Duodenal mucosa (tissue), 2 donors: ENCODE measurements at regions not wholly inside any gene's neighbourhood (a gene's known extent, or its start where the extent isn't known, plus 50 kb on each side); places are given as distances from the start of the nearest gene placed in this dataset.

ENCODE experiments used
- H3K27ac ChIP-seq: one replicate; pipeline ENCODE4 v1.7.0; 2013; ENCODE audit warnings: low read depth, low read length
- H3K27me3 ChIP-seq, 2 donors: one replicate each; pipeline ENCODE4 v1.7.0; 2013; ENCODE audit warnings: low read length in 2 of 2, control low read depth in 1 of 2; ENCODE audit not compliant: insufficient read depth in 2 of 2, control insufficient read depth in 1 of 2
- H3K36me3 ChIP-seq, 2 donors: one replicate each; pipeline ENCODE4 v1.7.0; 2013; ENCODE audit warnings: low read length in 2 of 2, control low read depth in 1 of 2; ENCODE audit not compliant: insufficient read depth in 2 of 2, control insufficient read depth in 1 of 2
- H3K4me1 ChIP-seq, 2 donors: one replicate each; pipeline ENCODE4 v1.7.0; 2013; ENCODE audit warnings: low read length in 2 of 2, control low read depth in 1 of 2; ENCODE audit not compliant: insufficient read depth in 2 of 2, control insufficient read depth in 1 of 2
- H3K4me3 ChIP-seq, 2 donors: one replicate each; pipeline ENCODE4 v1.7.0; 2013; ENCODE audit warnings: low read length in 2 of 2, low read depth in 1 of 2
- H3K9ac ChIP-seq, 2 donors: one replicate each; pipeline ENCODE4 v1.7.0; 2013; ENCODE audit warnings: low read length in 2 of 2, low read depth in 1 of 2
- H3K9me3 ChIP-seq, 2 donors: one replicate each; pipeline ENCODE4 v1.7.0; 2013; ENCODE audit warnings: low read length in 2 of 2, control low read depth in 1 of 2; ENCODE audit not compliant: control insufficient read depth in 1 of 2

DNA sequence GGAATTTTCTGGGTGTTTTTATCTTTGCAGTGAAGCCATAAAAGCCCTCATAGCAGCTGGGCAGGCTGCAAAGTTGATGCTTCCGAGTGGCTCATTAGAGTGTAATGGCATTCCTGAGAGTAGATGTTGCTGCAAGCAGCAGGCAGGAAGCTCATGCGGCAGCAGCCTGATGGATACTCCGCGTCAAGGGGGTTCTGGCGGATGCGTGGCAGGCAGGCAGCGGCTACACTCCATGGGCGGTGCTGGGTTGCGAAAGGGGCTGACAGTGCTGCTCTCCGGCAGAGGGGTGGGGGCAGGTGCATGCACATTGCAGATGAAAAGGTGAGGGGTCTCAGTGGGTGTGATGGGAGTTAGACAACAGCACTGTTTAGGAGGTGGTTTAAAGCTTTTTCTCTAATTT lies 93.2 kb upstream of the AJAP1 start:
- Histone ChIP-seq H3K27ac (no peak overlapping the region), H3K4me3 (no peak overlapping the region), H3K9me3 (no peaks in the 10 kb centered on the region), H3K36me3 (no peaks in the 10 kb centered on the region), H3K9ac (no peak overlapping the region), H3K27me3 (no peaks in the 10 kb centered on the region), H3K4me1 (no peaks in the 10 kb centered on the region)

DNA sequence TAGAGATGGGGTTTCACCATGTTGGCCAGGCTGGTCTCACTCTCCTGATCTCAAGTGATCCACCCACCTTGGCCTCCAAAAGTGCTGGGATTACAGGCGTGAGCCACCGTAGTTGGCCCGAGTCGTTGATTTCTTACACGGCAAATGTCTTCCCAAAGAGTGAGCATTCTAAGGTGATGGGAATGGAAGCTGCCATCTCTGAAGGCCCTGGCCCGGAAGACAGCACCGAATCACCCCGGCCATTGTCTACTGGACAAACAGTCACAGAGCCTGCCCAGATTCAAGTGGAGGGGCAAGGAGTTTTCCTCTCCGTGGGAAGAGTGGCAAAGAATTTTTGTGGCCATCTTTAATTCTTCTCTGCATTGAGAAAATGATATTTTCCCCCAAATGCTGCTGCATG lies 92.1 kb upstream of the AJAP1 start:
- no peak overlapping the region for H3K9ac ChIP-seq
- H3K27ac ChIP-seq: no peak overlapping the region
- H3K9me3 ChIP-seq: no peaks in the 10 kb centered on the region
- H3K27me3 ChIP-seq: no peaks in the 10 kb centered on the region
- H3K36me3 ChIP-seq: no peaks in the 10 kb centered on the region
- H3K4me1 ChIP-seq: no peaks in the 10 kb centered on the region
- no peak overlapping the region for H3K4me3 ChIP-seq

DNA sequence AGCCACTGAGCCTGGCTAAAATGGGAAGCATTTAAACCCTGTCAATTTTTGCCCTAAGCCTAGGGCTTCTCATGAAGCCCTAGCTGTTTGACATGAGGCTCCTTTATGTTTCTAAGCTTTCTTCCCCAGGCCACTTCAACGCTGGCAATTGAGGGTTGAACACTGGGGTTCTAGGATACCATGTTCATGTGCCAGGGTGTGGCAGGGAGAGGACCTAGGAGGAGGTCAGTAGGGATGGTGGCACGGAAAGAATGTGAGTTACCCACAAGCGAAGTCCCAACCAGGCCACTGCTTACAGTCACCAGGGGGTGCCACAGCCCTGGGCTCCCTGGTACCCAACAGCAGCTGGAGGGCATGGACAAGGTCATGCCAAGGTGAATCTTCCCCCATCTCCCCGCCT lies 90.8 kb upstream of the AJAP1 start:
- Histone ChIP-seq H3K9ac (no peak overlapping the region), H3K27me3 (no peaks in the 10 kb centered on the region), H3K4me1 (no peaks in the 10 kb centered on the region), H3K36me3 (no peaks in the 10 kb centered on the region), H3K27ac (no peak overlapping the region), H3K9me3 (no peaks in the 10 kb centered on the region), H3K4me3 (no peak overlapping the region)

DNA sequence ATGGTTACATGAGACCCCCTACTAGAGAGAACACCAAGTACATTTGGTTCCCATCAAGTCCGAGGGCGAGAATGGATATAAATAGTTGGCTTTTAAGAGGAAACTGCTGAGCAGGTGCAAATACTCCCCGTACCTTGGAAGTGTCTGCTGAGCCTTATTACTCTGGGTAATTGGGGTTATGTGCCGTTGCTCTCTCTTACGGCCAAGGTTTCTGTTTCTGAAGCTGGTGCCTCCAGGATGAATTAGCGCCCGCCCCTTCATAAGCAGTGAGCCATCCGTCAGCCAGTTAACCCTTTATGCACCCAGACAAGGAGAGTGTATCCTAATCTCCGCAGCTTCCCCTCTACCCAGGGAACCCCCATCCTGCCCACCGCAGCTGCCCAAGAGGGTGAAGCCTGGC lies 90.4 kb upstream of the AJAP1 start:
- Histone ChIP-seq H3K27me3 (no peaks in the 10 kb centered on the region), H3K27ac (no peak overlapping the region), H3K9ac (no peak overlapping the region), H3K9me3 (no peaks in the 10 kb centered on the region), H3K36me3 (no peaks in the 10 kb centered on the region), H3K4me3 (no peak overlapping the region), H3K4me1 (no peaks in the 10 kb centered on the region)

- Histone ChIP-seq H3K9ac (no peak overlapping the region), H3K27me3 (no peaks in the 10 kb centered on the region), H3K36me3 (no peaks in the 10 kb centered on the region), H3K9me3 (no peaks in the 10 kb centered on the region), H3K27ac (no peak overlapping the region), H3K4me1 (no peaks in the 10 kb centered on the region), H3K4me3 (no peak overlapping the region)
Observed at GRCh38 chr1:4565166-4565565, 89.2 kb upstream of the AJAP1 start.

DNA sequence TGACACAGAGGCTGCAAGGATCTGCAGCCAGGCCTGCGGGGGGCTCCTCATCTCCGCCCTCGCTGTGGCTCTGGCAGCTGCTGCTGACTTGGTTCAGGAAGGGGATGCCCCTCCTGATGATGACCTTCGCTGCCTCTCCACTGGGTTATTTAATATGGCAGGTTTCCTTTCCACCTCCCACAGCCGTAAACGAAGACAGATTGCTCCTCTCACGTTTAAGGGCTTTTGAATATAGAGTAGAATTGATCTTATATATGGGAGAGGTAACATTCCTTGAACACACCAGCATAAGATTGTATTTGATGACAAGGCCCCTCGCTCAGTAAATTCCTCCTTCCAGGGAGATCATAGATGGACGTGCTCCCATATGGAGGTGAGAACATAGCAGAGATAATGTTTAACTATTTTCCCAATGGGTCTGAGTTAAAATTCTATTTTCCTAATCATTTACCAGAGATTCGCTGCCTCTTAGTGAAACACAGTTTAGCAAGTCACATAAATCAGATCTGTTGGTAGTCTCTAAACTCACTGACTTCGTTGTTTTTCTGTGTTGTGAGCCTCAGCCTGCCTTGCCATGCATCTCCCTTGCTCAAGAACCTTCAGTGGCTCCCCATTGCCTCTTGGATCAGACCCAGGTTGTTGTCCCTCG lies 88.5 kb upstream of the AJAP1 start:
- no peak overlapping the region for H3K27ac ChIP-seq
- no peak overlapping the region for H3K9ac ChIP-seq
- no peaks in the 10 kb centered on the region for H3K36me3 ChIP-seq
- H3K9me3 ChIP-seq: no peaks in the 10 kb centered on the region
- H3K4me1 ChIP-seq: no peaks in the 10 kb centered on the region
- H3K4me3 ChIP-seq: no peak overlapping the region
- no peaks in the 10 kb centered on the region for H3K27me3 ChIP-seq

GRCh38 chr1:4571263-4571662 lies 83.1 kb upstream of the AJAP1 start:
- Histone ChIP-seq H3K36me3 (no peaks in the 10 kb centered on the region), H3K27ac (no peak overlapping the region), H3K9ac (no peak overlapping the region), H3K27me3 (no peaks in the 10 kb centered on the region), H3K4me3 (no peak overlapping the region), H3K4me1 (no peaks in the 10 kb centered on the region), H3K9me3 (no peaks in the 10 kb centered on the region)

DNA sequence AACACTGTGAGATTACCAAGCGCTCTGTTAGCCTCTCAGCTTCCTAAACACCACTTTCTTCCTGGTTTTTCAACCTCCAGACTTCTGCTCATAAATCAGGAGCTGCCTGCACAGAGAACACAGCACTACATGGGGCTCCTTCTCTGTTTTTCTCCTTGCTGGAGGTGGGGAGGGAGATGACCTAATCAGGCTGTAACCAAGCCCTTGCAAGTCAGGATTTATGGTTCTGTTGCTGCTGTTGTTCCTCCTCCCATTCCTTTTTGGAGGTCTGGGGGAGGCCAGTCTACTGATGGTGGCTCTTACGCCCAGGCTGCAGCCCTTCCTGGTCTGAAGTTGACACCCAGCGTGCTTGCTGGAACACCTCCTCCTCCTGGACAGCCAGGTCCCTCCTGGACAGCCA lies 80.9 kb upstream of the AJAP1 start:
- Histone ChIP-seq H3K27ac (no peak overlapping the region), H3K9me3 (no peaks in the 10 kb centered on the region), H3K4me3 (no peak overlapping the region), H3K27me3 (no peaks in the 10 kb centered on the region), H3K36me3 (no peaks in the 10 kb centered on the region), H3K9ac (no peak overlapping the region), H3K4me1 (no peaks in the 10 kb centered on the region)

GRCh38 chr1:4581807-4582206 lies 72.6 kb upstream of the AJAP1 start:
- H3K4me1 ChIP-seq: no peaks in the 10 kb centered on the region
- H3K27me3 ChIP-seq: no peaks in the 10 kb centered on the region
- H3K9ac ChIP-seq: no peak overlapping the region

GRCh38 chr1:4584449-4584848 lies 70.0 kb upstream of the AJAP1 start:
- Histone ChIP-seq H3K36me3 (no peaks in the 10 kb centered on the region), H3K9me3 (no peaks in the 10 kb centered on the region), H3K27me3 (no peaks in the 10 kb centered on the region)

More at GRCh38 chr1:4581807-4582206, 72.6 kb upstream of the AJAP1 start:
- H3K4me3 ChIP-seq: no peak overlapping the region
- no peaks in the 10 kb centered on the region for H3K9me3 ChIP-seq
- no peak overlapping the region for H3K27ac ChIP-seq
- H3K36me3 ChIP-seq: no peaks in the 10 kb centered on the region

DNA sequence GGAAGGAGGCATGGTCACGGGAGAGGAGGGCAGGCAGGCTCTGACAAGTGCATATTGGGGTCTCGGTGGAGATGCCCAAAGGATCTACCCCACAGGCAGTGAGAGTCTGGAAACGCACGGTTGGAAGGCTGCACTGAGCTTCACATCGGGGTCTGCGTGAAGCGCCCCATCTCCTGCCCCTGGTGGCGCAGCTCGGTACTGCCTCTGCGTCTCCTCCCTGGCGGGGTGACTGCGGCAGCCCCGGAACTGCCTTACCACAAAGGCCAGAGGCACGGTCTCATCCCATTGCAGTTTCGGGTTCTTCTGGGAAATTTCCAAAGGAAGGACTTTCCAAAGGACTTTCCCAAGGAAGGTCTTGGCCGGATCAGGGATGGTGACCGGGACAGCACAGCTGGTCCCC lies 69.2 kb upstream of the AJAP1 start:
- Histone ChIP-seq H3K9me3 (no peaks in the 10 kb centered on the region), H3K4me1 (no peaks in the 10 kb centered on the region), H3K27me3 (no peaks in the 10 kb centered on the region), H3K4me3 (no peak overlapping the region), H3K9ac (no peak overlapping the region), H3K27ac (no peak overlapping the region), H3K36me3 (no peaks in the 10 kb centered on the region)

More at GRCh38 chr1:4584449-4584848, 70.0 kb upstream of the AJAP1 start:
- no peak overlapping the region for H3K27ac ChIP-seq
- no peaks in the 10 kb centered on the region for H3K4me1 ChIP-seq
- no peak overlapping the region for H3K9ac ChIP-seq
- H3K4me3 ChIP-seq: no peak overlapping the region
